ENCODE measurements at regions not wholly inside any gene's neighbourhood (a gene's known extent, or its start where the extent isn't known, plus 50 kb on each side); places are given as distances from the start of the nearest gene placed in this dataset.
"Not testable (repeated sequence)": the region's sequence is repeated elsewhere in the genome, so short reads cannot be mapped to it uniquely, and the experiment has no call there.

DNA sequence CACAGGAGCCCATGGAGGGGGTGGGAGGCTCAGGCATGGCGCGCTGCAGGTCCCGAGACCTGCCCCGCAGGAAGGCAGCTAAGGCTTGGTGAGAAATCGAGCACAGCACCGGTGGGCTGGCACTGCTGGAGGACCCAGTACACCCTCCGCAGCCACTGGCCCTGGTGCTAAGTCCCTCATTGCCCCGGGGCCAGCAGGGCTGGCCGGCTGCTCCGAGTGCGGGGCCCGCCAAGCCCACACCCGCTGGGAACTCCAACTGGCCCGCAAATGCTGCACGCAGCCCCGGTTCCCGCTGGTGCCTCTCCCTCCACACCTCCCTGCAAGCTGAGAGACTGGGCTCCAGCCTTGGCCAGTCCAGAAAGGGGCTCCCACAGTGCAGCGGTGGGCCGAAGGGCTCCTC, 349.8 kb downstream of the POM121L12 start:
- H3K4me3 Mint-ChIP-seq, result not testable (repeated sequence)

DNA sequence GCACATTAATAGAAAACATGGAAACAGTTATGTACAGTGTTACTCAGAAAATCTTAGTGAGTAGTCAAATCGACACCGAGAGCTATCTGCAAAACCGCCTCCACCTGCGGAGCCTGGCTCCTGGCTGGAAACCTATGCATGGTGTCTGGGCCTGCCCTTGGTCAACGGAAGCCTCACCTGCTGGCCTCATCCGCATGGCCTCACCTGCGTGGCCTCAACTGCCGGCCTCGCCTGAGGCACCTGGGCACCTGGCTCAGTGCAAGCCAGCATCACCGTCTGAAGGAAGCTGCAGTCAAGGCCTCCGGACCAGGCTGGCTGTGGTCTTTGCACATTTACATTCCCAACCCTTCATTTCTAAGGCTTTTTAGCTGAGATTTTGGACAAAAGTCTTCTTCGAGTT, 352.1 kb downstream of the POM121L12 start:
- Mint-ChIP-seq H3K27ac (no peak overlapping the region), H3K9me3 (peaks cover 4 to 11% of the 10 kb centered on the region in 2 donors), H3K4me1 (no peaks in the 10 kb centered on the region), H3K4me3 (no peak overlapping the region), H3K36me3 (no peaks in the 10 kb centered on the region), H3K27me3 (no peaks in the 10 kb centered on the region)
- no peak for ATAC-seq (replicated peaks)
- no peak for DNase-seq

More for the DNA sequence above, 349.8 kb downstream of the POM121L12 start:
- H3K36me3 Mint-ChIP-seq; ATAC-seq (replicated peaks); H3K27ac Mint-ChIP-seq; DNase-seq; H3K4me1 Mint-ChIP-seq; H3K27me3 Mint-ChIP-seq: not testable (repeated sequence)
- H3K9me3 Mint-ChIP-seq, result peaks cover 4 to 11% of the 10 kb centered on the region in 2 donors

DNA sequence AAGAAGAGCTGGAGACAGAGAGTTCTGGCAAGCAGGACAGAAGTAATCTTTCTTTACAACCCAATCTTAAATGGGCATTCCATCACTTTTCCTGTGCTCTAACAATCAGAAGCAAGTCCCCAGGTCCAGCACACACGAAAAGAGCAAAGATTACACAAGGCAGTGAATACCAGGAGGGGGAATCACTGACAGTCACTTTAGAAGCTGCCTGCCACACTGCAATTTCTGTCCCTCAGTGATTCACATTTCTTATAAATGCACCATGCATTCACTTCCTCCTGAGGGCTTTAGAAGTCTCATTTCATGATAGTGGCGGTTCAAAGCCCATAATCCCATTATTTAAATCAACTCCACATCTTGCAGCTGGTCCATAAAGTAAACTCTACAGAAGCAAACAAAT, 362.5 kb downstream of the POM121L12 start:
- DNase-seq (no peak), ATAC-seq (replicated peaks) (no peak)
- H3K27me3 Mint-ChIP-seq, result no peaks in the 10 kb centered on the region
- no peaks in the 10 kb centered on the region for H3K4me1 Mint-ChIP-seq
- H3K27ac Mint-ChIP-seq, result no peak overlapping the region
- no peaks in the 10 kb centered on the region for H3K36me3 Mint-ChIP-seq
- peaks cover 3 to 8% of the 10 kb centered on the region in 2 donors for H3K9me3 Mint-ChIP-seq
- H3K4me3 Mint-ChIP-seq, result no peak overlapping the region

DNA sequence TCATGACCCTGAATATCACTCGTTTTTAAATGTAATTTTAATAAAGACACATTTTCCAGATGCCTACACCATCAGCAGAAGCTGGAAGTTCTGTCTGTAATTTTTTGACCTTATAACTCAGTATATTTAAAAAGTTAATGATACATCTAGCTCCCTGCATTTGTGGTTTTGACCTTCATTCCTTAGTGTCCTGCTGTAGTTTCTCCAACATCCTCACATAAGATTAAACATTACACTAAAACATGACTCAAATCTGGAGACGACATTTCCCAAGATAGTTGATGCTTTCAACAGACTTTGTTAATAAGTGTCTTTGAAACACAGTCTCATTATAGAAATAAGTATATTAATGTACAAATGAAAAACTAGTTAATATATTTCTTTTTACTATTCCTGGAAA, 363.1 kb downstream of the POM121L12 start:
- H3K36me3 Mint-ChIP-seq, result no peaks in the 10 kb centered on the region
- ATAC-seq (replicated peaks), result no peak
- H3K9me3 Mint-ChIP-seq, result peaks cover 3 to 8% of the 10 kb centered on the region in 2 donors
- no peak for DNase-seq
- H3K27me3 Mint-ChIP-seq, result no peaks in the 10 kb centered on the region
- no peak overlapping the region for H3K27ac Mint-ChIP-seq
- no peak overlapping the region for H3K4me3 Mint-ChIP-seq
- H3K4me1 Mint-ChIP-seq, result no peaks in the 10 kb centered on the region

DNA sequence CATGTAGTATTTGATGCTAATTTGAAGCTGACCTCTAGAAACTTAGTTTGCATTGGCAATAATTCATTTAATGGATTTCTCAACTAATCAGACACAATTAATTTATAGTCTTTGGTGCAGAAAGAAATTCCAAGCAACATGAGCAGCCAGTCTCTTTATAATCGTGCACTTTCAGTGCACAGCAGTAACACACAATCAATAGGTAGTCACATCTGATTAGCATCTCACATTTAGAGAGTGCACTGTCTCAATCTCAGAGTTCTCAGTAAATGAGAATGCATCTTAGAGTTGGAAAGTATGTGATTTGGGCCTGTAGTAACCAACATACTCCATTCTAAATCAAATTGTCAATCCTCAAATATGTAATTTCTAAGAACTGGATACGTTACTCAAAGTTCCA, 377.6 kb downstream of the POM121L12 start:
- no peaks in the 10 kb centered on the region for H3K27me3 Mint-ChIP-seq
- H3K4me1 Mint-ChIP-seq, result no peaks in the 10 kb centered on the region
- H3K27ac Mint-ChIP-seq, result no peak overlapping the region
- ATAC-seq (replicated peaks) (no peak), DNase-seq (no peak)
- no peaks in the 10 kb centered on the region for H3K36me3 Mint-ChIP-seq
- H3K4me3 Mint-ChIP-seq, result no peak overlapping the region
- peaks cover 4 to 17% of the 10 kb centered on the region in 2 donors for H3K9me3 Mint-ChIP-seq

DNA sequence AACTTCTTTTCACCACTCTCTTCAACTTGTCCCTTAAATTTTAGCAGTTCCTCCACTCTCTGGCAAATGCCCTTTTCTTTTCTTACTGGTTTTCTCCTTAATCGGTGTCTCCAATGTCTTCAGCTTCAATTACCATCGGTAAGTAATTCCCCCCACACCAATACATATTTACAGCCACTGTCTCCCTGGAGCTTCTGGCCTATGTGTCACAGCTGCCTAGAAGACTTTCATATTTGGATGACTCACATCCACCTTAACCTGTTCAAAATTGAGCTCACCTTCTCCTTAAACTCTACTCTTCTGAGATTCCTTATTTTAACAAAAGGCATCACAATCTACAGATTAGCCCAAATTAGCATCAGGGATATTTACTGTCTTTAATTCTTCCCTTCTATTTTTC, 380.4 kb downstream of the POM121L12 start:
- Mint-ChIP-seq H3K36me3 (no peaks in the 10 kb centered on the region), H3K9me3 (peaks cover 13 to 22% of the 10 kb centered on the region in 2 donors), H3K27ac (no peak overlapping the region), H3K27me3 (no peaks in the 10 kb centered on the region), H3K4me1 (no peaks in the 10 kb centered on the region), H3K4me3 (no peak overlapping the region)
- ATAC-seq (replicated peaks), result no peak
- no peak for DNase-seq

DNA sequence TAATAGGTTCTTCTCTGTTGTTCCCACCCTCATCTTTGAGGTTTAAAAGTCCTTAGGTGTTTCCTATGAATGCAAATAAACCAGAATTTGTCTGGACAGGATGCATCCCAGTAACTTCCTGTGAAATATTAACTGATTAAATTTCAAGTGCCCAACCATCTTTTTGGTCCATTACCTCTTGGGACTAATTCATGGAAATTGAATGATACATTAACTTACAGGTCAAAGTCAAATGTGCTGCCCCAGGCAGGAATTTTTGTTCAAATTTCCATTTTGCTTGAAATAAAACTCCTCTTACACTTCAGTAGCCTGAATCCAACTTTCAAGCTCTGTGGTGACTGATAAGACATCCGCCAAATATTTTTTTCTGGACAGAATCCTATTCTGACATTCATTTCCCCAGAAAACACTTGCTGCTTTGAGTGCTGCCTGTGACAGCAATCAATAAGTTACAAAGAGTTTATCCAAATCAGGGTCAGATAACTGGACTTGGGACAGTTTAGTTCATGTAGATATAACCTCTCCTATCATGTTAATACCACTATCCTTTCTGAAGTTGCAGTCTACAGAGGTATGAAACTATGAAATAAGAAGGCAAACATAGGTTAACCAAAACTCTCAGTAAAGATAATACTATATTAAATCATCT, 383.5 kb downstream of the POM121L12 start:
- Mint-ChIP-seq H3K27me3 (no peaks in the 10 kb centered on the region), H3K4me3 (no peak overlapping the region), H3K4me1 (no peaks in the 10 kb centered on the region), H3K36me3 (no peaks in the 10 kb centered on the region), H3K27ac (no peak overlapping the region), H3K9me3 (peaks cover 13 to 14% of the 10 kb centered on the region in 2 donors)
- no peak for ATAC-seq (replicated peaks)
- no peak for DNase-seq

DNA sequence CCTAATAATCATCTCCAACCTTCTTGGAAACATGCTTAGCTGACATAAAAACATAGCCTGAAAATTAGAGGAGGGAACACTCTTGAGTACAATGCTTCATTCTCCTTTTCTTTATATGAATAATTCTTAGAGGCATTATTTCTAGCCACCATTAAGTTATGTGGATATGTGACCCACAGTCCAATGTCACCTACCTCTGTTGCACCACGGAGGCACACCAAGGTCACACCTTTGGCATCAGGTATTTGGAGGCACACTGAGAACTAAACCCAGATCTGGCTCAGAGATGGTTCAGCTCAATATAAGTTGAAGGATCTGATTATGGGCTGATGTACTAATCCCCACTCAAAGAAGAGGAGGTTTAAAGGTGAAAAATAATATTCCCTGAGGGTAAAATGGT, 385.1 kb downstream of the POM121L12 start:
- H3K4me1 Mint-ChIP-seq, result no peaks in the 10 kb centered on the region
- DNase-seq (no peak), ATAC-seq (replicated peaks) (no peak)
- no peaks in the 10 kb centered on the region for H3K36me3 Mint-ChIP-seq
- H3K27me3 Mint-ChIP-seq, result no peaks in the 10 kb centered on the region
- no peak overlapping the region for H3K4me3 Mint-ChIP-seq
- peaks cover 9 to 10% of the 10 kb centered on the region in 2 donors for H3K9me3 Mint-ChIP-seq
- H3K27ac Mint-ChIP-seq, result no peak overlapping the region

DNA sequence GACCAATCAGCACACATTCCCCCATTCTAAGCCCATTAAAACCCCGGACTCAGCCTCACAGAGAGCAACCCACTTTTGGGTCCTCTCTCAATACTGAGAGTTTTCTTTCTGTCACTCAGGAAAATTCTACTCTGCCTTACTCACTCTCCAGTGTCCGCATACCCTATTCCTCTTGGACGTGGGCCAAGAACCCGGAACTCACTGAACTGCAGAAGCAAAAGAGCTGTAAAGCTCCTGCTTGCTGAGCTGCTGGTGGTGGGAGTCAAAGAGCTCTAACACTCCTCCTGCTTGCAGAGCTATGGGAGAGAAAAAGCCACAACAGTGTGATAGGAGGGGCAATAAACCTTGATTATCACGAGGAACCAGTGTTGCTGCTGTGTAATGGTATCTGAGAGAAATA, 386.9 kb downstream of the POM121L12 start:
- Mint-ChIP-seq H3K36me3 (no peaks in the 10 kb centered on the region), H3K9me3 (peaks cover 9 to 11% of the 10 kb centered on the region in 2 donors), H3K4me3 (no peak overlapping the region), H3K4me1 (no peaks in the 10 kb centered on the region), H3K27ac (no peak overlapping the region), H3K27me3 (no peaks in the 10 kb centered on the region)
- ATAC-seq (replicated peaks) (no peak), DNase-seq (no peak)

DNA sequence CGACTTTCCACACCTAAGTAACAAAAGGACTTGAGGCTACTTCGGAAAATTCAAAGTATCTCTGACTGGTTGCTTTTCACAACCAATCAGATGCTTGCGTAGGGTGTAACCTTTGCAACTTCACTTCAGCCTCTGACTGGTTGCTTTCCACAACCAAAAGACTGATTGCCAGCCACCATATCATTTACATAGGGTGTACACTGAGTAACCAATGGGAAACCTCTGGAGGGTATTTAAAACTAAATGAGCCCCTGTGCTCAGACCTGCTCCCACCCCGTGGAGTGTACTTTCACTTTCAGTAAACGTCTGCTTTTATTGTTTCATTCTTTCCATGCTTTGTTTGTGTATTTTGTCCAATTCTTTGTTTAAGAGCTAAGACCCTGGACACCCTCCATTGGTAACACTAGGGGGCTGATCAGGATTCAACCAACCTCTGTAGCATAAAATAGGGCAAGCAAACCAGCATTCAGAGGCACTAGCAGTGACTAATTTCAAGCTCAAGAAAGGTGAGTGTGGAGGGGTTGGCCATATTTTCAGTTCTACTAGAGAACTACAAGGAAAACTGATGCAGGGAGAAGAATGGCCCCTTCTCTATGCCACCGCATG, 390.8 kb downstream of the POM121L12 start:
- no peak for DNase-seq

DNA sequence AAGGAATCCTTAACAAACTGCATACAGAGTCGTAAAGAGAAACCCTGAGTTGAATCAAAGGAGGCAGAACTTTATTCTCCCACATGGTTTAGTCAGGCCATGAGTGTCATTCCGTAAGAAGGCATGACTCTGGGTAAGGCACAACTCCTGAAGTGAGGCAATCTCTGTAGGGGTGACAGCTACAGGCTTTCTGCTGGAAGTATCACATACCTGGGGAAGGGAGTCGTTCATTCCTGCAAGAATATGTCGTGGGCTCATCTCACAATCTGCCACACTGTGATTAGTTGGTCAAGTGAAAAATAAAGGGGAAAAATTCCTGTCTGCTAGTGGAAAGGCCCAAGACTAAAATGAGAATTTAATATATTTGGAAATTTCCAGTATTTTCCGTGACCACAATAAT, 392.6 kb downstream of the POM121L12 start:
- no peak for ATAC-seq (replicated peaks)
- H3K4me1 Mint-ChIP-seq, result no peaks in the 10 kb centered on the region
- H3K4me3 Mint-ChIP-seq, result no peak overlapping the region

More for the DNA sequence above, 390.8 kb downstream of the POM121L12 start:
- Mint-ChIP-seq H3K27me3 (no peaks in the 10 kb centered on the region), H3K36me3 (no peaks in the 10 kb centered on the region), H3K27ac (no peak overlapping the region), H3K4me3 (no peak overlapping the region), H3K9me3 (peaks cover 0 to 9% of the 10 kb centered on the region in 2 donors), H3K4me1 (no peaks in the 10 kb centered on the region)
- ATAC-seq (replicated peaks), result no peak

DNA sequence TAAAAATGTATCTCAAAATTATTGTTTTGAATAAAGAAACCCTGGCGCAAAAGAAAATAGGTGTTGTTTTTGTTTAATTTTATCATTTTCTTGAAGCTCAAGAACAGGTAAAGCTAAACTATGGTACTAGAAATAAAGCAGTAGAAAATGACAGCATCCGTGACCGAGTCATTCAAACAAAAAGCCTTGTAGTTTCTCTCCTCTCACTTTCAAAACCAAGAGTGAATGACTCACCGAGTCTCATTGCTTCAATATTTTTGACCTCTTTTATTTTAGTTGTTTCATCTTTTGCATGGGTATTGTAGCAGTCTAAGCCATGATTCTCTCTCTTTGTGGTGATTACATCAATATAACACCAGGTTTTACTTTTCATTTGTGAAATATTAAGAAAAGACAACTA, 396.5 kb downstream of the POM121L12 start:
- Mint-ChIP-seq H3K27ac (no peak overlapping the region), H3K36me3 (no peaks in the 10 kb centered on the region), H3K9me3 (peaks cover 2 to 5% of the 10 kb centered on the region in 2 donors), H3K4me1 (no peaks in the 10 kb centered on the region), H3K27me3 (no peaks in the 10 kb centered on the region), H3K4me3 (no peak overlapping the region)
- DNase-seq (no peak), ATAC-seq (replicated peaks) (no peak)

More for the DNA sequence above, 392.6 kb downstream of the POM121L12 start:
- no peak overlapping the region for H3K27ac Mint-ChIP-seq
- no peak for DNase-seq
- no peaks in the 10 kb centered on the region for H3K36me3 Mint-ChIP-seq
- H3K27me3 Mint-ChIP-seq, result no peaks in the 10 kb centered on the region
- H3K9me3 Mint-ChIP-seq, result peaks cover 0 to 9% of the 10 kb centered on the region in 2 donors

DNA sequence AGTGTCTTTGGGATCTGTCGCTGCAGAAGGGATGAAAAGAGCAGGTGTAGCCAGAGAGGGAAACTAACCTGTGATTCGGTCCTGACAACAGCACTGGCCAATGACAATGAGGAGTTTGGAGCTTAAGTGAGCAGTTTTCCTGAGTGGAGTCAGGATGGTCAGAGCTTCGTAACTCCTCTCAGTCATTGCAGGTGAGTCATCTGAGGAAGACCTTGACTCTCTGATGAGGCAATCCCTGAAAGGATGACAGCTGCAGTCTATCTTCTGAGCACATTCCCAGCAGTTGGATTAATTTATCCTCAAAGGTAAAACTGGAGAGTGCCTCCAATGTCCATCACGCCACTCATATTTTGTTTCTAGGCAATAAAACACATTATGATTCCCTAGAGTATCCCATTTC, 401.9 kb downstream of the POM121L12 start:
- Mint-ChIP-seq H3K9me3 (peaks cover 3 to 11% of the 10 kb centered on the region in 2 donors), H3K4me1 (no peaks in the 10 kb centered on the region), H3K27ac (no peak overlapping the region), H3K27me3 (no peaks in the 10 kb centered on the region), H3K36me3 (no peaks in the 10 kb centered on the region), H3K4me3 (no peak overlapping the region)
- ATAC-seq (replicated peaks) (no peak), DNase-seq (no peak)

DNA sequence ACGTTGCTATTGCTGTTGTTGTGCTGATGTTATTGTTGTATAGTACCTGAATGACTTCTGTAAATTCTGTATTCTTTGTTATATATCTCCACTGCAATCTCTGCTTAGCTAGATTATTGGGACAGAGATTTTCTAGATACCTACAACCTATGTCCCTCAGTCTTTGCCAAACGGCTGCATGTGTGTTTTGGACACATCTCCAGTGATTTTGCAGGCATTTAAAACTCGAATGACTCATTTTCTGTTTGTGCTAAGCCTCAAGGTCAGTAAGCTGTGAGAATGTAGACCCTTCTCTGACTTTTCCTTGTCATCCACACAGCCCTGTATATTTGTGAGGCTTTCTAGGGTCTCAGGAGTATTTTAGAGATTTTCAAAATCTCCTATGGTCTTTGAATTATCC, 410.7 kb downstream of the POM121L12 start:
- DNase-seq (no peak), ATAC-seq (replicated peaks) (no peak)
- Mint-ChIP-seq H3K4me3 (no peak overlapping the region), H3K27ac (no peak overlapping the region), H3K27me3 (no peaks in the 10 kb centered on the region), H3K9me3 (peaks cover 2 to 6% of the 10 kb centered on the region in 2 donors), H3K4me1 (no peaks in the 10 kb centered on the region), H3K36me3 (no peaks in the 10 kb centered on the region)

DNA sequence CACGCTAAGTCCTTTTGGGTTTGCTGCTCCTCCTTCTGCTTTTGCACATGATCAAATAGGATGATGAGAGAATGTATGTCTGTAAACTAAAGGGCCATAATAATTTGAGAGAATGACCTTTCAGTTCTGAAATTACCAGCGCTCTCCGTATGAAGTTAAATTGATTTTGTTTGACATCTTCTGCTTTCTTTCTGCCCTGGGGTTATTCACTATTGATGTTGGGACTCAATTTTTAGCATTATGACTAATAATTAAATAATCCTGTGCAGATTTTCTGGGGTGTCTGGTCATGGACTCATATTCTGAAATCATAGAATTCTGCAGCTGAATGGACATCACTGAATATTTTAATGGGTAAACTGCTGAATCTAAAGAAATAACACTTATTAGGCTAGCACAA, 423.2 kb downstream of the POM121L12 start:
- Mint-ChIP-seq H3K27ac (no peak overlapping the region), H3K4me3 (no peak overlapping the region), H3K27me3 (no peaks in the 10 kb centered on the region), H3K9me3 (peaks cover 0 to 3% of the 10 kb centered on the region in 2 donors), H3K4me1 (no peaks in the 10 kb centered on the region), H3K36me3 (no peaks in the 10 kb centered on the region)
- no peak for DNase-seq
- ATAC-seq (replicated peaks), result no peak
